RKO (cell line): ENCODE measurements at regions not wholly inside any gene's neighbourhood (a gene's known extent, or its start where the extent isn't known, plus 50 kb on each side); places are given as distances from the start of the nearest gene placed in this dataset.
"Not testable (repeated sequence)": the region's sequence is repeated elsewhere in the genome, so short reads cannot be mapped to it uniquely, and the experiment has no call there.

Experiments used
- DNase-seq: peaks from one replicate; pipeline ENCODE4 v3.0.0-alpha.2; 2016; ENCODE audit warnings: low spot score

GRCh38 chr6:141580131-141580530, 552.6 kb upstream of the GJE1 start:
- DNase-seq = no peak

GRCh38 chr6:141576751-141577150, 556.0 kb upstream of the GJE1 start:
- DNase-seq = no peak

DNA sequence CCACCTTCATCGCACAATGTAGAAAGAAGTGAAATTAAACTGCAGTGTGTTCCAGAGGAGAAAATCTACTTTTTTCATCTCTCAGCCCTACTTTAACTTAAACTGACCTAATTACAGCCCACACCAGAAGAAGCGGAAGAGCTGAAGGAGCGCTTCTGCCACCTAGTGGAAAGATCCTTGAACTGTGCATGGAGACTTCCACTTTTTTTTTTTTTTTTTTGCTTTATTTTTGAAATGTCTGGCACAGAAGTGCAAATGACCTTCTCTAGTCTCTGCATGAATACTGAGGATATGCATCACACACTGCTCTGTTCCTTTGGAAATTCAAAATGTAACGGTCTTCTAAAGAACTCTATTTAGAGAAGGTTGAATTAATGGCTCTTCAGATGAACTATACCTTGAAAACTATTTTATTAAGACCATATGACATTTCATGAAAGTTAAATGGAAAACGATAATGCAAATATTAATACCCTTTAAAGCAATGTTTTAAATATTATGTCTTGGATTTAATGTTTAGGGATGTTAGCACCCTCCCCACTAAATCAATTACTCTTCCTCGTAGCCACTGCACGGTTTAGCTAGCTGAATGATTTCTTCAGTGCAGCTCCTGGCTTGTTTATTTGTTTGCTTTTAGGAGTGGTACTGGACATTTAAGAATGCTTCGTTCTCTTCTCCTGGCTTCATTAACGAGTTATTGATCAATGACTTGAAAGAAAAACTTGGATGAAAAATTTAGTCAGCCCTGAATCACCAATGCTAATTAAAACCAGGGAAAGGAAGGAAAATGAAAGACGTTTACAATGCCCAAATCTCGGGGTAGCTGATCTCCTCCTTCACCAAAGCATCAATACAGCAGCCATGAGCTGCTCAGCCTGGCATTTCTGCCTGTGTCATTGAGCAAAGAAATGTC, 569.6 kb upstream of the GJE1 start:
- DNase-seq = peak; percentile 76

DNA sequence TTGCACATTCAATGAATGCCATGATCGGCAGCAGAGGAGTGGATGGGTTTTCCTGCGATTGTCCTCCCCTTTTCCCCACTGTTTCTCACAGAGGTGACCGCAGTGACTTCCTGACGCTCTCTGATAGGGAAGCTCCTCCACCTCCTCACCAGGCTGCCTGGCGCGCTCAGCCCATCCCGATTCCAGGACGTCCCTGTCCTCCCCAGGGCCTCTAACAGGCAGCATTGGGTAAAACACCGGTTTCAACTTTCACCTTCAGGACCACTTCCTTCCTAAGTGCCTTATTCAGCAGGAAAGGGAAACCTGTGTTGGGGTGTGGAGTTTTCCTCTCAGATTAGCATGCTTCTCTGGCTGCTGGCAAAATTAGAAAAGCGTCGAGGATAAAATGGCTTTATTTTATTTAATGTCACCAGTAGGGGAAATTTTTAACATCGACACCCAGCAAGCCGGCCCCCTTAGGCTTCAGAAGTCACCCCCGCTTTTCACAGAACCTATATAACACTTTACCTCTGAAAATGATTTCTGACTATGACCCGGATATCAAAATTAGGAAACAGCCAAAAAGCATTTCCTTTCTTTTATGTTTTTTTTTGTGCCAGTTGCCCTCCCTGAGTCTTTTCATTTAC, 570.4 kb upstream of the GJE1 start:
- DNase-seq = no peak

- DNase-seq = no peak
Observed at GRCh38 chr6:141561154-141561553, 571.6 kb upstream of the GJE1 start.

DNA sequence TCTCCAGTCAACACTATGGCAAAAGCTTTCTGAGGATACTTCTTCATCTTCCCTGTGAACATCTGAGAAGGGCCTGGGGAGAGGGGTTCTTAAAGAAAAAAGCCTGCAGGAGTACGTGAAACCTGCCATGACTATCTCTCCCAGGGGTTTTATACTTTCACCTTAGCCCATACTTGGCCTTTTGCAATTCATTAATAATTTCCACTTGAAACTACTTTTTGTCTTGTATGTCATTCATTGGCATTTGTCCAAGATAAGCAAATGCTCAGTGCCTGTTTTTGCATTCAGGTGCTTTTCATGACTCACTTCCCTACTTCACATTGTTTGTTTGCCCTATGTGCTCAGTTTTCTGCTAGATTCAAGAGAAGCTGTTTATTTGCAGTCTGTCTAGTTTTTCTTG, 580.3 kb upstream of the GJE1 start:
- DNase-seq = peak; percentile 45

DNA sequence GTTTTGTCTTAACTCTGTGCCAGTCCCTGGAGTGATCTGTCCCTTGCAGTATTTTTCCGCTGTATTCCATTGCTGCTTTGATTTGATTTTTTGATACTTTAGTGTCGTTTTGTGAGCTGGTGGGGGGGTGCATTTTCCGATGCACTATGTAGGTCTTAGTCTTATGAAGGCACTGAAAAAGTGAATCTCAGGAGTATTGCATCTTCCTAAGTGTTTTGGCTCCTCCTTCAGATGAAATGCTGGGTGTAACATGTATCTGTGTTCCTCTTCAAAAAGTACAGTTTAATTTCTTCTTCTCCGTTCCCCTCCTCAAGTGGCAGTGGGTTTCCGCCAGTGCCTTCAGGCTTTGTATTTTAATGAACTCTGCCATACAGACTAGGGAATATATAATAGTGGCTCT, 580.7 kb upstream of the GJE1 start:
- DNase-seq = no peak

- DNase-seq = peak; percentile 12
Observed at GRCh38 chr6:141551318-141551717, 581.4 kb upstream of the GJE1 start.

GRCh38 chr6:141550471-141550870, 582.3 kb upstream of the GJE1 start:
- DNase-seq = no peak

DNA sequence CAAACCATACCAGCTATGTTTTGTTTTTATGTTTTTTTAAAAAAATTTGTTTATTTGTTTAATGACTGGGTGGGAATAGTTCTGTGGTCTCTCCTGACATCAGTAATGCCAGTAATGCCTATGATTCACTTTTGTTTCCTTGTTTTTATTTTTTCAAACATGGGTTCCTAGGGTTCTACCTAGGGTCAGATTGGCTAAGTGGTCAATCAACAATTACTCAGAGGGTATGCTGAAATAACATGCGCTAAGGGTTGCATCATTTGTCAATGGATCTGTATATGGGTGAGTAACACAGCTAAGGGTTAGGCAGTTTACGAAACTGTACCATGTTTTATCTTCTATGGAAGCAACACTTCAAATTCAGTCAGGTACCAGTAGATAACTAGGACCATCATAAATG, 583.8 kb upstream of the GJE1 start:
- DNase-seq = no peak

DNA sequence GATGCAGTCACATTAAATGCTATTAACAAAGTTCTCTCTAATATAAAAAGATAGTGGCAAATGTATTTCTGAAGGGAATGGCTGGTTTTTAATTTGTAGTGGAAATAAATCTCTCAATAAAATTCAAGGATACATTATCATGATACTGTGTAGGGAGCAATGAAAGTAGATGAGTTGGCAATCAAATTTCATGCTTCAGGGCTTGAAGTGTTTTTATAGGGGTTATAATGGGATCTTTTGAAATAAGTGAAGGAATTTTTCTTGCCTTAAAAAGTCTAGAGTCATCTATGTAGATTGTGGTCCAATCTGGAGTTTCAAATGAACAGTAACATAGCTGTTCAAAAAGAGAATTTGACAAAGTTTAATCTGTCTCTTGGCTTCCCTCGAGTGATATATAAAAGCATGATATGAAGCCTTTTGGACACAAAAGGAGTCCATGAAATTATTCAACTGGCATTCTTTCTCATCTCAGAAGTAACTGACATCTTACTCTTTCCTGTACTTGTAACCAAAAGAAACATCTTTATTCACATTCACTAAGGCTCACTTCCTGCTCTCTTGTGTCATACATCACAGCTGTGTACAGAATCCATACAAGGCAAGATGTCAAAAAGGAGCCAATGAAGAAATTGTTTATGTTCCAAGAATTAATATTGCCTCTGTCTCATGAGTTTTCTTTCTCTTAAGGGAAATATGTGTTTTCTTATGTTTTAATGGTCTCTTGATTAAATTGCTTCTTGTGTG, 591.0 kb upstream of the GJE1 start:
- DNase-seq = no peak

GRCh38 chr6:141540207-141540606, 592.5 kb upstream of the GJE1 start:
- no peak for DNase-seq

DNA sequence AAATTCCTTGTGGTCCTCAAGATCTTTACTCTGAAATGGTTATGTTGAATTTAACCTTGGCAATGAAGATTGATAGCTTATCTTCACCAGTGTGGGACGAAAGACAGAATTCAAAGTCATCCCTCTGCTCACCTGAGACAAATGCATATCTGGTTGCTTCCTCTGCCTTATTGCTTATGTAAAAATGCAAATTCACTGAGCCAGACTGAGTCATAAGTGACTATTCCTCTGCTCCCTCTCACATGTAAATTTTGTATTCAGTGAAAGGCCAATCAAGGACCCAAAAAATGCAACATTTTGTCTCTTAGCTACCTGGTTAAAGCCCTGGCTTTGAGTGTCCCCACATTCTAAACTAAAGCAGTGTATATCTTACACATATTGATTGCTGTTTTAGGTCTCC, 593.1 kb upstream of the GJE1 start:
- no peak for DNase-seq

DNA sequence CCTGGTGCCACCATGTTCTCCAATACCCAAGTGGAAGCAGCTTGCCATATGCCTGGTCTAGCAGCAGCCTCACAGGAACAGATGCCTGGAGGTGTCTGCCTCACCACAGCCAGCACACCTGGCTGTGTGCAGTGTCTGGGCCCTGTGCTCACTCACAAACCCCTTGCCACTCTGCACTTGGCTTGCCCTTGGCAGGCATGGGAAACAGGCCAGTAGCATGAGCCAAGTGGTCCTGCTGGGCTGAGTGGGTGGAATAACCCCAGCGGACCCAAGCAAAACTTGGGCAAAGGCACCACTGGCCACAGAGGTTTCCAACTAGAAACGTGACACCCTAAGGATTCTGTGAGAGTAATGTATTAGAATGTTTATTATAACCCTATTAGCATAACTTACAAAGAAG, 600.5 kb upstream of the GJE1 start:
- DNase-seq = no peak

- DNase-seq = no peak
Observed at GRCh38 chr6:141531040-141531439, 601.7 kb upstream of the GJE1 start.

GRCh38 chr6:141528596-141528995, 604.1 kb upstream of the GJE1 start:
- no peak for DNase-seq

DNA sequence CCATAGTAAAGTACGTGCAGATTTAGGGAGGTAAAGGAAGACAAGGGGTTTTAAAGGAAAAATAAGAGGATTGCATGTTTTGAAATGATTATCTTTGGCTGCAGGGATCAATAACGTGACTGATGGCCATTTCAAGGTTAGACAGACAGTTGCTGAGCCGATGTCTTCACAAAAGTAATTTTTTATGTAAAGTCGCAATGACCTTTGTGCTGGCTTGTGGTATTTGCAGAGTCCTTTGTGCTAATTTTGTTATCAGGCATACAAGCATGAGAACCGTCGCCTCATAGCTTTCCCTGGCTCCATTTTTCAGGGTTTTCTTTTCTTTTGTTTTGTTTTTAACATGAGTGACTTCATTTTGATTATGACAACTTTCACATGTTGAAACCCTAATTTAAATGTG, 605.7 kb upstream of the GJE1 start:
- DNase-seq = no peak

DNA sequence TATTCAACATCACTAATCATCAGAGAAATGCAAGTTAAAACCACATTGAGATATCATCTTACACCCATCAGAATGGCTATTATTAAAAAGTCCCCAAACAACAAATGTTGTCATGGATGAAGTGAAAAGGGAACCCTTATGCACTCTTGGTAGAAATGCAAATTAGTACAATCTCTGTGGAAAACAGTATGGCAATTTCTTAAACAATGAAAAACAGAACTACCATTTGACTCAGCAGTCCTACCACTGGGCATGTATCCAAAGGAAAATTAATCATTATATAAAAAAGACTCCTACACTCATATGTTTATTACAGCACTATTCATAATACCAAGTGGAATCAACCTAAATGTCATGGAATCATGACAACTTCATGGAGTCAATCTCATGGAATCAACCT, 611.3 kb upstream of the GJE1 start:
- DNase-seq = no peak

DNA sequence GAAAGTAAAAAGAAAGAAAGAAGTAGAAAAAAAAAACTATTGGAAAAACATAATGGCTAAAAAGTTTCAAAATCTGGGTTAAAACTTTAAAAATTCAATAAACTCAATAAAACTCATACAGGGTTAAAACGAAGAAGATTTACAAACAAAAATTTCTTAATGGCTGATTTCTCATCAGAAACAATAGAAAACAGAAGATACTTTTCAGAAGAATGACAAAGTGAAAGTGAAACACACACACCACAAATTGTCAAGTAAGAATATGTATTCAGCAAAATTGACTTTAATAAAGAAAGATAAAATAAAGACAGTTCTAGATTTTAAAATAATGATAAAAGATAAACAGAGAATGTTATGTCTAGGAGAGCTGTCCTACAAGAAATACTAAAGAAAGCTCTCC, 618.9 kb upstream of the GJE1 start:
- DNase-seq = no peak

DNA sequence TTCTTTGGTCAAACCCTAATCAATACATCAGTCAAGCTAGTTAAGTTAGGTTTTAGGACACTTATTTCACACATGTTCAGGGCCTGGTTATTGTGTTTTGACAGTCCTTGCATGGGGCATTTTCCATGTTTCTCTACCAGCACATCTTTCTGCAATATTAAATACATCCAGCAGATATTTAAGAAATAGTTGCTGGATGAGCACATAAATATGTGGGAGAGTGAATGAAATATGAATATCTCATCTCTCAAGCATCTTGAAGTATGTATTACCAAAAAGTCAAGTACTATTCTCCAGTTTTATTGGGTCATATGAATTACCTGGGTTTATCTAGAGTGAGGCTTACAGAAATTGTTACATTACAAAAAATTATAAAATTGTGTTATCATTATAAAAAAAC, 621.9 kb upstream of the GJE1 start:
- no peak for DNase-seq

- DNase-seq = not testable (repeated sequence)
Observed at GRCh38 chr6:141506062-141506461, 626.7 kb upstream of the GJE1 start.

- DNase-seq = not testable (repeated sequence)
Observed at GRCh38 chr6:141504318-141504717, 628.4 kb upstream of the GJE1 start.

DNA sequence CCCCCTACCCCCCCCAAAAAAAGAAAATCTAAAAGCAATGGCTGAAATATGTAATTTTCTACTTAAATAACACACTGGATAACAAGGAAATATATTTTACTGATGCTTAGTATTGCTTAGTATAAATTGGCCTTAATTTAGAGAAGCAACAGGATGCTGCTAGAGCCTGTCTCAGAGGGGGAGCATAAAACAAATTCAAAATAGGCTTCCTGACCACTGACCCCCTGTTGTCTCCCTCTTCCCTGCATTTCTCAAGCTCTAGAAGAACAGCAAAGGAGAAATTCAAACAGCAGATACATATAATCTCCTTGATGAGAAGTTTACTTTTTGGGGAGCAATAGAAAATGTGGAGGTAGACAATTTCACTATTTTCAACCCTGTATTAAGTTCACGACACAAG, 631.1 kb upstream of the GJE1 start:
- no peak for DNase-seq
